Smooth muscle cell (in vitro differentiated cells): ENCODE measurements at regions not wholly inside any gene's neighbourhood (a gene's known extent, or its start where the extent isn't known, plus 50 kb on each side); places are given as distances from the start of the nearest gene placed in this dataset.

Experiments
- DNase-seq: peaks from one replicate; lab custom pipeline; 2025; ENCODE audit not compliant: unreplicated experiment; lab: John Stamatoyannopoulos, UW
- H2AFZ ChIP-seq: fragments of 200-600 bp; sonication (generic); 2 replicates; pipeline ENCODE4 v1.6.0; 2016; ENCODE audit warnings: antibody characterized with exemption, low read depth, mild to moderate bottlenecking
- H3F3A ChIP-seq: fragments of 200-600 bp; sonication (generic); 2 replicates; pipeline ENCODE4 v1.6.0; 2017; ENCODE audit warnings: antibody characterized with exemption, low read depth
- H3K27ac ChIP-seq: fragments of 200-600 bp; sonication (generic); 2 replicates; pipeline ENCODE4 v1.5.1; 2016; ENCODE audit warnings: low read depth, mild to moderate bottlenecking
- H3K27me3 ChIP-seq: fragments of 200-600 bp; sonication (generic); 2 replicates; pipeline ENCODE4 v1.6.1; 2016; ENCODE audit warnings: low read depth, mild to moderate bottlenecking
- H3K36me3 ChIP-seq: fragments of 200-600 bp; sonication (generic); 2 replicates; pipeline ENCODE4 v1.5.1; 2016; ENCODE audit warnings: low read depth
- H3K4me1 ChIP-seq: fragments of 200-600 bp; sonication (generic); 2 replicates; pipeline ENCODE4 v1.5.1; 2016; ENCODE audit warnings: low read depth
- H3K4me2 ChIP-seq: fragments of 200-600 bp; sonication (generic); 2 replicates; pipeline ENCODE4 v1.6.0; 2016; ENCODE audit warnings: mild to moderate bottlenecking
- H3K4me3 ChIP-seq: fragments of 200-600 bp; sonication (generic); 2 replicates; pipeline ENCODE4 v1.5.1; 2016; ENCODE audit warnings: mild to moderate bottlenecking
- H3K79me2 ChIP-seq: fragments of 200-600 bp; sonication (generic); 2 replicates; pipeline ENCODE4 v1.6.0; 2016; ENCODE audit warnings: low read depth, mild to moderate bottlenecking
- H3K9ac ChIP-seq: fragments of 200-600 bp; sonication (generic); 2 replicates; pipeline ENCODE4 v1.6.0; 2016; ENCODE audit warnings: low read depth
- H3K9me3 ChIP-seq: fragments of 200-600 bp; sonication (generic); replicated peaks from 2 replicates; pipeline ENCODE4 v1.5.1; 2016; ENCODE audit warnings: low read depth
- H4K20me1 ChIP-seq: fragments of 200-600 bp; sonication (generic); 2 replicates; pipeline ENCODE4 v1.6.0; 2016; ENCODE audit warnings: low read depth
- CTCF ChIP-seq: fragments of 200-600 bp; sonication (generic); IDR thresholded peaks from 2 replicates; pipeline ENCODE4 v1.5.1; 2017; ENCODE audit warnings: borderline replicate concordance, mild to moderate bottlenecking, antibody characterized with exemption; ENCODE audit not compliant: insufficient read depth, poor library complexity, severe bottlenecking
- WGBS: methylation state at CpG from one replicate; pipeline ENCODE4 v1.1.7; 2016; ENCODE audit warnings: low lambda C conversion rate; 5-methylcytosine and 5-hydroxymethylcytosine counted together

- H3K4me2 ChIP-seq: no peak overlapping the region
- WGBS: 83% methylated on average over 7 of the region's 7 CpGs
- H3K36me3 ChIP-seq: no peaks in the 10 kb centered on the region
- no peak for TF ChIP-seq CTCF
- H3K79me2 ChIP-seq: no peaks in the 10 kb centered on the region
- H2AFZ ChIP-seq: no peak overlapping the region
- no peak overlapping the region for H3K4me3 ChIP-seq
- no peaks in the 10 kb centered on the region for H3K4me1 ChIP-seq
- H3F3A ChIP-seq: no peaks in the 10 kb centered on the region
- no peaks in the 10 kb centered on the region for H3K9me3 ChIP-seq
- H4K20me1 ChIP-seq: no peaks in the 10 kb centered on the region
- H3K9ac ChIP-seq: no peak overlapping the region
- no peak for DNase-seq
- no peak overlapping the region for H3K27ac ChIP-seq
- no peaks in the 10 kb centered on the region for H3K27me3 ChIP-seq
Observed at GRCh38 chrX:122241959-122242358, 942.1 kb upstream of the GRIA3 start.

- no peaks in the 10 kb centered on the region for H3K79me2 ChIP-seq
- H2AFZ ChIP-seq: no peak overlapping the region
- H3K9me3 ChIP-seq: no peaks in the 10 kb centered on the region
- no peaks in the 10 kb centered on the region for H3K27me3 ChIP-seq
- no peak overlapping the region for H3K4me2 ChIP-seq
- no peaks in the 10 kb centered on the region for H3K4me1 ChIP-seq
- WGBS: 83% methylated on average over 2 of the region's 2 CpGs
- H3K9ac ChIP-seq: no peak overlapping the region
- no peaks in the 10 kb centered on the region for H3F3A ChIP-seq
- H3K27ac ChIP-seq: no peak overlapping the region
- no peaks in the 10 kb centered on the region for H3K36me3 ChIP-seq
- no peak for TF ChIP-seq CTCF
- no peaks in the 10 kb centered on the region for H4K20me1 ChIP-seq
- DNase-seq: no peak
- no peak overlapping the region for H3K4me3 ChIP-seq
Observed at GRCh38 chrX:122244080-122244479, 940.0 kb upstream of the GRIA3 start.

GRCh38 chrX:122245175-122245574 is 938.9 kb upstream of the GRIA3 start:
- H3K9me3 ChIP-seq: no peaks in the 10 kb centered on the region
- DNase-seq: no peak
- H3K27ac ChIP-seq: no peak overlapping the region

GRCh38 chrX:122245943-122246342 is 938.1 kb upstream of the GRIA3 start:
- Histone ChIP-seq H4K20me1 (no peaks in the 10 kb centered on the region), H2AFZ (no peak overlapping the region), H3K9me3 (no peaks in the 10 kb centered on the region), H3F3A (no peaks in the 10 kb centered on the region), H3K4me1 (no peaks in the 10 kb centered on the region), H3K79me2 (no peaks in the 10 kb centered on the region), H3K4me2 (no peak overlapping the region), H3K36me3 (no peaks in the 10 kb centered on the region), H3K27ac (no peak overlapping the region), H3K27me3 (no peaks in the 10 kb centered on the region), H3K4me3 (no peak overlapping the region), H3K9ac (no peak overlapping the region)
- DNase-seq: no peak
- WGBS: 89% methylated on average over 2 of the region's 2 CpGs
- TF ChIP-seq CTCF: no peak

More at GRCh38 chrX:122245175-122245574, 938.9 kb upstream of the GRIA3 start:
- no peak overlapping the region for H3K9ac ChIP-seq
- H3K36me3 ChIP-seq: no peaks in the 10 kb centered on the region
- TF ChIP-seq CTCF: no peak
- H3K27me3 ChIP-seq: no peaks in the 10 kb centered on the region
- no peaks in the 10 kb centered on the region for H4K20me1 ChIP-seq
- no peak overlapping the region for H2AFZ ChIP-seq
- no peak overlapping the region for H3K4me2 ChIP-seq
- H3K79me2 ChIP-seq: no peaks in the 10 kb centered on the region
- no peak overlapping the region for H3K4me3 ChIP-seq
- no peaks in the 10 kb centered on the region for H3K4me1 ChIP-seq
- no peaks in the 10 kb centered on the region for H3F3A ChIP-seq
